Forelimb muscle (tissue), 1 donor: ENCODE measurements at regions not wholly inside any gene's neighbourhood (a gene's known extent, or its start where the extent isn't known, plus 50 kb on each side); places are given as distances from the start of the nearest gene placed in this dataset.

Experiments used
- DNase-seq: peaks from one replicate; pipeline ENCODE4 v3.0.0-alpha.2; 2013; ENCODE audit warnings: low read depth

DNA sequence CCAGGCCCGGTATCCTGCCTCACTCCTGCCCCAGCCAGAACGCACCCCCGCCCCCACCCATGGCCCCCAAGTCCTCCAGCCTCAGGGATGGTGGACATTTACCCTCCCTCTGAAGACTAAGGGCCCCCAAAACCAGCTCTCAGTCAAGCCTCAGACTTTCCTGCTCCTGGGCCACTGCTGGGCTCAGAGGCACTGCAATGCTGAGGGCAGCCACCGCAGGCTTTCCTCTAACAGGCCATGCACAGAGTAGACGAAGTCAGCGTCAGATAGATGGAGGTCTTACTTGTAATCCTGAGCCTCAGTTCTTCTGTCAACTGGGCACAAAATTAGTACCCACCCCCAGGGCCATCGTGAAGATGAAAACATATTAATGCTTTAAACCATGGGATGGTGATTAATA is 92.6 kb downstream of the TTC32 start:
- DNase-seq: no peak

DNA sequence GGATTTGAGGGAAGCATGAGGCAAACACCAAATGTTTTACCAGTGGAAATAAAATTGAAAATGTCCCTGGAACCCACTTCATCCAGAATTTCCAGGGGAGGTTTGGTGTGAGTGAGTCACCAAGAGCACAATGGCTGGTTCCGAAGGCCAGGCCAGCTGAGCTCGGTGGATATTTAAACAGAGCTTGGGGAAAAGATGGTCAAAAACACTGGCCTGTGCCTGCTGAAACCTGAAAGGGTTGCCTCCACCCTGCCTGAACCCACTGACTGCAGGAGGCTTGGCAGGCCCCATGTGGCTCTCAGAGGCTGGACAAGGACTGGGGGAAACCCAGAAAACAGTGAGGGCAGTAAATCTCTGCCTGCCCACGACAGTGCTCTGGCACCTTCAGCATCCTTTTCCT is 93.9 kb downstream of the TTC32 start:
- no peak for DNase-seq

DNA sequence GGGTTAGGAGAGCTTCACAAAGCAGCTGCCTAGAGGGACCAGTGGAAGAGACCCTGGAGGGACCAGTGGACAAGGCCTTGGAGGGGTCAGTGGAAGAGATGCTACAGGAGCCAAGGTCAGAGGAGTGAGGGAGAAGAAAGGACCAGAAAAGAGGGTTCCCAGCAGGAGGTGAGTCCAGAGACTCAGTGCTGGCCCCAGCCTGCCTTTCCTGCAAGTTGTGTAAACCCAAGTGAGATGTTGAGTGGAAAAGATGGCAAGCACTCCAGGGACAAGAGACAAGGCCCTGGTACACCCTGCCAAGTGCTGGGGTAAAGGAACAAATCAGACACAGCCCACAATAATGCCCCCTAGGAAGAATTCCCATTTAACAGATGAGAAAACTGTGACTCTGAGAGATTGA is 94.4 kb downstream of the TTC32 start:
- DNase-seq: no peak

DNA sequence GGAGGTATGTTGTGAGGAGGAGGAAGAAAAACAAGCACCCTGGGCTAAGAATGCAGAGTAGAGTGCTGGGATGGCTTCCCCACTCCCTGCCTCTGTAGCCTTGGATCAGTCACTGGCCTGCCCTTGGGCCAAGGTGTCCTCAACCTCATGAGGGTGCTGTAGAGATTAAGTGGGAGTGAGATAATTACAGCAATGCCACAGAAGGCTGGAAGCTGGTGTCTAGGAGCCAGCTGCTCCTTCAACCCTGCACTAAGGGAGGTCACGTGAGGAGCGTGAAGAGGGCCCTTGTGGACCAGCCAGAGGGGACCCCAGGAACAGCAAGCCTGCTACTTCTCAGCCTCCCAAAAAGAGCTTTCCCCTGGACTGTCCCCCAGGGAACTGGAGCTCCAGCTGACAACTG is 95.2 kb downstream of the TTC32 start:
- DNase-seq: no peak

DNA sequence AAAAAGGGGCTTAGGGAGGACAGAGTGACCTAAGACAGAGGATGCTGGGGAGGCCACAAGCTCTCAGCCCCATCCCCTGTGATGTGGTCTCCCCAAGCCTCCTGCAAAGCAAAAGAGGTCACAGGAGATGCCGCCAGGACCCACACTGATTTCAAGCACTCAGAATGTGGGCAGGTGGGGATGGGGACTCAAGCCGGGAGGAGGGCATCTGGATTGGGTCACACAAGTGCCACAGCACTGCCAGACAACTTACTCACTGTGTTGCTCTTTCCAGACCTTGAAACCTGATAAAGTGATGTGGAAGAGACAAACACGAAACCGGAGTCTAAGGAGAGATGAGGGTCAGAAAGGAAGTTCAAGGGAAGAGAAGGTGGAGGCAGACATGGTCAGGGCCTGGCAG is 95.7 kb downstream of the TTC32 start:
- DNase-seq: no peak

DNA sequence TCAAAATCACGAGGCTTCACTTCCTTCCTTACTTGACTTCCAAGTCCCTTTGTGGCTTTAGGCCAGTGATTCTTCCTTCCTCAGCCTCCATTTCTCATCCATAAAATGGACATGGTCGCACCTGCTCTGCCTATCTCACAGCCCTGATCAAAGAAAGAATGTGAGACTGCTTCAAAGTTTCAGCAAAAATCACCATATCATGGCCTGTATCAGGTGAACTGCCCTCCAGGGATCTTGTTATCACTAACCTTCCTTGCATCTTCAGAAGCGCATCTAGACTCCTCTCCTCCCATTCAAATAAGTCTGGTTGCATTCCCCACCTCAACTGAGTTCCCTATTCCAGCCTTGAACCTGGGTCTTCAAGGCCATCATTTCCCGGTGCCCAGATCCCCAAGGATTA is 96.5 kb downstream of the TTC32 start:
- DNase-seq: no peak

DNA sequence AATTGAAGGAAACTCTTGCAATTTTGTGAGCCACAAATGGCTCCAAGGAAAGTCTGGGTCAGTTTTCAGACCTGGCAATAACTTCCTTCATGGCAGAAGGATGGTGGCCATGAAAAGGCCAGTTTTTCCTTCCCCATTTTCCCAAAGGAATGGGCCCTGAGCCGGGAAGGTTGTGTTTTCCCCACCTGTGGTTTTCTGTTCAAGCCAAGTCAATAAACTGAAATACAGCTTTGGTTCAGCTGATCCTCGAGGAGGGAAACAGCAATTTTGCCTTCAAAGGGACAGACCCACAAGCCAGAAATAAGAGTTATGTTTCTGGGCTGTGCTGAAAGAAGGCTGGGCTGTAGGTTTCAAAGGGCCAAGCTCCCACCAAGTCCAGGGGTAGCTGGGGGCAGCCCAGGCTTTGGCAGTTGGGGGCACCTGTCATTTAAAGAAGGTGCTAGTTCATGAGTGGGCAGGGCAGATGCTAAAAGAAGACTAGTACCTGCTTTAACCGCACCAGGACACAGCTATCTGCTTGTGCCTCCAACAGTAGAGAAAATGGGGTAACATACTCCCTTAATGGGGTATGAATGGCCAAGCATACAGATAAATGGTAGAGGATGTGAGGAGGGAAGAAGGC is 97.0 kb downstream of the TTC32 start:
- DNase-seq: no peak

DNA sequence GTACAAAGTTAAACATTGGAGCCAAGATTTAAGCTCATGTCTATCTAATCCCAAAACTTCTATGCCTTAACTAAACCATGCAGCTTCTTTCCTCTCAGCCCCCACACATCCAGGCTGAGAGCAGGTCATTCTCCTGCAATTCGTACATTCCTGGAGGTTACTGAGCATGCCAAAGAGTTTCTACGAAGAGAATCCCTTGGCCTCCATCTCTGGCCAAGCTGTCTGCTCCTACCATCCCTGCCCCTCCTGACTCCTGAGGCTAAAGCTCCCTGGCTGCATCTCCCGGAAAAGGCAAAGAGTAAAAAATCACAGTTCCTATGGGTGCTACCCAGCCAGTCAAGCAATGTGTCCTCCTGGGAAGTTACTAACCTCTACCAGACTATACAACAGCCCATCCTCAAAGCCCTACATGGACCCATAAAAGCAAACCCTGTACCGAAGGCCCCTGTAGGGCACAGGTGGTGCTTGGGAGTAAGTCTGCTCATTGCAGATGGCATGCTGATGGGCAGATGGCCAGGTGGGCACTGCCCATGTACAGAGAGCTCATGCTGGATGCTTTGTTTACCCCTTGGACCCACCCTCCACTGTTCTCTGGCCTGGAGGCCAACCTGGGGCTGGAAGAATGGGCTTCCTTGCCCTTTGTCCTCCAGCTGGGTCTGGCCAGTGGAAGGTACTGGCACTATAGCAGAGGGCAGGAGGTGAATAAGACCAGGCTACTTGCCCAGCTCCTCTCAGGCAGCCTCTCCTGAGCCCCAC is 99.5 kb downstream of the TTC32 start:
- DNase-seq: no peak

DNA sequence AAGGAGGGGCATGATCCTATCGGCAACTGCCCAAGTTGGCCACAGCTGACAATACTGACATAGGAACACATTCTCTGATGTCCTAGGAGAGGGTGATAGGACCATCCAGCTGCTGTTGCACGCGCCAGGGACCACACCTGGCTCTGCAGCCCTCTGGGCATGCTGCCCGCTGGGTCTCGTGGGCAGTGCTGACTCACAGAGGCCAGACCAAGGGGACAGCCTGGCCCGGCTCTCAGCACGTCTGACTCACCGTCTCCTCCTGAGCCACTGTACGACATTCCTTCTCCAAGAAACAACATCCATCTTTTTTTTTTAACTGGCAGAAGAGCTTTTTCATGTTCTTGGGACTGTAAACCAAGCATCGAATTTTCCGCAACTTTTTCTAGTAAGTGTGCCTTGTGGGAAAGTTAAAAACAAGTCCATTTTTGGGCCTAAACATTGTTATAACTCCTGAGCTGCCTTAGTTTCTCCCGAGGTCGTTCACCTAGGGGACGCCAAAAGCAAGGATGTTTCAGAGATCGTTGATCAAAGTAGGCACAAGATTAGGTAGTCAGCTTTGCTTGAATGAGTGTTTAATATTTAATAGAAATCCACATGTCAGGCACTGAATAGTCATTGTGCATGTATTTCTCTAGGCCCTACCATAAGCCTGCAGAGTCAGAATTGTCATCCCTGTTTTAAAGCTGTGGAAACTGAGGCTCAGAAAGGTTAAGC is 100.3 kb downstream of the TTC32 start:
- no peak for DNase-seq

DNA sequence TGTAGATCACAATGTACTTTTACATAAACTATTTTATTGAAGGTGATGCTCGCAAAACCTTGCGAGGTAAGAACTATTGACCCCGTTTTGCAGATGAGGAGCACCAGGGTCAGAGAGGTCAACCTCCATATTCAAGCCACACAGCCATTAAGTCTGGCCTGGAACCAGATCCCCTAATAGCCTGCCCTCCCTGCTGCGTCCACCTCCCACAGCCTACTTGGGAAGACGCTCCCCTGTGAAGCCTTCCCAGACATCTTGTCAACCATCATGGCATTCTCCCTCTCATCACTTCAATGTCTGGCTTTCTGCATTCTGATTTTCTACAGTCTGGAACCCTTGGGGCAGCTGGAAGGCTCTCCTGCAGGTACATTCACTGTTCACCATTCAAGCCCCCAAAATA is 101.0 kb downstream of the TTC32 start:
- no peak for DNase-seq

DNA sequence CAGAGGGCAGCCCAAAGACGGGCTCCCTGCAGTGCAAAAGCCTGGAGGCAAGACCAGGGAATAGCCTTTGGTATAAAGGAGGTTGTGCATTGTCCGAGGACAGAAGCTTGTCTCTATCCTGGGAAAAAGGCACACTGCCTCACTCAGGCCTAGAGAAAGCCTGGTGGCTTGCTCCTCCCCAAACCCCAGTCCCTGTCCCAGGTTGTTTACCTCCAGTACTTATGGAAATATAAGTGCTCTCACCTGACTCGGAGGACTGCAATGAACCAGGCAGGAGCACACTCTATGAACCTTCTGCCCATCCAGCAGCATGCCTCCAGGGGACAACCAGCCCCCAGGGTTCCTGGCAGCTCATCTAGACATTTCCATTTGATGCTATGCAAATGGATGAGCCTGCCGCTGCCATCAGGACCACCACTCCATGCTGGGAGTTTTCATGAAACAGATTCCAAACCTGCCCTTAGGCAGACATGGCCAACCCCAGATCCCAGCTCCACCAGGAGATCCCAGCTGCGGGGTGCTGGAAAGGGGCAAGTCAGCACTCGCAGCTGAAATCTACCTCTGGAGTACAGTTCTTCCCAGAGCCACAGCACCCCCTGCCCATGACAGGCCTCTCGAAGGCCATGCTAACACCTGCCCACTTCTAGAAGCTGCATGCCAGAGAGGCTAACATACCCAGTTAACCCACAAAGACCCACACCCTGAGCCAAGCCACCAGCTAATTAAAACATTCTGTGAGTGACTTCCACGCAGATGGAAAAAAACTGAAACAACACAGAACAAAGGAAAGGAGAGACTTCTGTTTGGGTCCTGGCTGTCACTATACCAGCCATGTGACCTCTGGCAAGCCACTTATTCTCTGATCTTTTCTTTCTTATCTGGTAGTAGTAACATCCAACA is 101.7 kb downstream of the TTC32 start:
- no peak for DNase-seq

DNA sequence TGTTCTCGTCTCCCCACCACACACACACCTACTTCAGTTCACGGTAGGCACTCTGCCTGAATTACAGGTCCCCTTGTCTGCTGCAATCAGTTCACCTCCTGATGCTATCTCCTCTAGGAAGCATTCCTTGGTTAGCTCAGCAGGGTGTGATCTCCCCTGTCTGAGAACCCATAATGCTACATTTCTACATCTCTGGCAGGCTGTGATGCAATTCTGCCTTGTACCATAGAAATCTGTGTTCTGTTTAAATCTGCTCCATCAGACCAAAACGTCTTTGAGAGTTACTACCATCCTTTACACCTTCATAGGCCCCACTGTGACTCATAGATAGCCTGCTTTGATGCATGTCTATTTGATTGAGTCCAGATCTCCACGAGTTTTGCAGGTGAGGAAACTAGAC is 103.9 kb downstream of the TTC32 start:
- DNase-seq: no peak

DNA sequence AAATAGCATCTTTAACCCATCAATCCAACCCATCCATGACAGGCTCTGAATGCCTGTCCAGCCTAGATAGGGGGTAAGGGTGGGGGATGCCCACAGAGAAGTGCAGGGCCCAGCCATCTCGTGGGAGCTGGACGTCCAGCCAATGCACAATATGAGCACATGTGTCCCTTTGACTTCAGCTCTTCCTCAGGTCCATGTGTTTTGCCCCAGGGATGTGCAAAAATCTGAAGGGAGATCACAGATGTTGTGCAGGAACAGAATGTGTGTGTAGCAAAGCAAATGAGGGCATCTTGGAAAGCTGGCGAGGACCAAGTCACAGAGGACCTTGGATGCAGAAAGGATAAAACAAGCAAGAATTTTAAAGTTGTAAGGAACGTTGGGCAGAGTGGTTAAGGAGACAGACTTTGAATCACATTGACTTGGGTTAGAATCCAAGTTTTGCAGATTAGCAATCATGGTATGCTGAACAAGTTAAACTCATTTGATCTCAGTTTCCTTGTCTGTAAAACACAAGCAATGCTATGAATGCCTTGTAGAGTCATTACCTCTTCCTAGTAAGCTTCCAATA is 104.5 kb downstream of the TTC32 start:
- no peak for DNase-seq

DNA sequence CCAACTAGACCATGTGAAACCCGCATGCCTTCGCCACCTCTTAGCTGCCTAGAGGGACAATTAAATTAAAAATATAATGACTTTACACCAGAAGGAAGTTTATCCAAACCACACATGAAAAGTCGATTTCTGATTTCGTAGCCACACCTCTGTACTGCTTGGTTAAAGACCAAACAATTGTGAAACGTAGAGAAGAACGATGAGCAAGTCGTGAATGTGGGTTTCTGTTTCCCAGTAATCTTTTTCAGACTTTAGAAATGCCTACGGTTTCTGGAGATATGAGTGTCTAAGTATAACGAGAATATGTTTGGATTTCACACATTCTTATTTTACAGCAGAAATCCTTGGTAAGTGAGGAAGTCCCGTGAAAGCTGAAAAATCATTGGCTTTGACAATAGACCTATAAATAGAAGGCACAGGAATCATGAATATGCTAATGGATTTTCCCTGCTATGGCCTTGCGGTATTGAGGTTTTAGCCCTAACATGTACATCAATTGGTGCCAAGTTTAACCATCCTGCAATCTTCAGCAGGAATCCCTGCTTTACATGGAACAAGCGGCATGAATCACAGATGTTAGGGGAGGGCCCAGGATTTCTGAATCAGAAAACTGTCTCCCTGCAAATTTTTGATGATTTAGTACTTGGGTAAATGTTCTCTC is 105.6 kb downstream of the TTC32 start:
- no peak for DNase-seq

DNA sequence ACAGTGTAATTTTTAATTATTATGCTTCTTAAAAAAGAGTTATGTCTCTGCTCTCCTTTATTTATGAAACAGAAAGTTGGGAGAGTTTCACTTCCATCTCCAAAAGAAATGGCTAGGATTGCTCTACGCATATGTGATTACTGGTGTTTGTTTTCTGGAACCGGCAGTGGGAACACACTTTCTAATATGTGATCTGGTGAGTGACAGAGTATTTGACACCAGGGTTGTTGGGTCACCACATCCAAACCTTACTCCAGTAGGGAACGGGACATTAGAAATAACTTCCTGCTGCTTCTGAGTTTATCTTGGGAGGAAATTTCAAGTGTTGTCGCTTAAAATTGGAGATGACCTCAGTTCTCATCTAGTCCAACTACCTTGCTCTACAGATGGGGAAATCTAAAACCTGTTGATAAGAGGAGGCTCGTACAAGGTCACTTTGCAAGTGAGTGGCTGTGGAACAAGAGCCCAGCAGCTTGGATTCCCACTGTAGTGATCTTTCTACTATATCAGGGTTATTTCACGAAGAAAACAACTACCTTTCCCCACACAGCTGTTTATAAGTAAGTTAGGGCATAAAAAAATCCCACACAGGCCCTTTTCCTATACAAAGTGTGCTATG is 108.5 kb downstream of the TTC32 start:
- DNase-seq: no peak

DNA sequence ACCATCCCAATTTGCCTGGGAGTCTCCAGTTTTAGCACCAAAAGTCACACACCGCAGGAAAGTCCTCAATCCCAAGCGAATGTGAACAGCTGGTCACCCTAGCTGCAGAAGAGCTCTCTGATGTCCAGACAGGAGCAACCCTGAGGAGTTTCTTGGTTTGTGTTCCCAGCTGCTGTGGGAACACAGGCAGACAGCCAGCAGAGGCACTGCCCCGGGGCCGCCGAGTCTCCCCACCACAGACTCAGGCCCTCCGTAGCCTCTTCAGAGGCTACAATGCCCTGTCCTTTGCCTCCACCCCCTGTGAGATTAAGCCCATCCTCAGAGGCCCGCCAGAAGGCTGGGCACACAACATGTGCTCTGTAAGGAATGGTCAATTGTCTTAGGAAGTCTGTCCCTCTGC is 111.5 kb downstream of the TTC32 start:
- no peak for DNase-seq

DNA sequence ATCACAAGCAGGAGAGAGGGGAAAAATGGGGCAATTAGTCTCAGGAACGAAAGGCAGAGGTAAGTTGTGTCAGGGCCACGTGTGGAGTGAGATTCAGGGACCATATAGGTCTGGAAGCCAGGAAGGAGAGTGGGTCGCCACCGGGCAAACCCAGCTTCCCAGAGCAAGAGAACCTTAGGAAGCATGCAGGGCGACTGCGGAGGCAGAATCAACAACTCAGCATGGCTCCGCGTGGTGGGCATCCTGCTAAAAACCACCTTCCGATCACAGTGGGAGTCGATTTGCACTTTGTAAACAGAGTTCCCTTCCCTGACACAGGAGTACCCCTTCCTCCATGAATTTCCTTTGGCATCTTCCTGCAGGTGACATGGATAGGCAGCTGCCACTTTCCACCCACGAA is 114.6 kb downstream of the TTC32 start:
- no peak for DNase-seq

DNA sequence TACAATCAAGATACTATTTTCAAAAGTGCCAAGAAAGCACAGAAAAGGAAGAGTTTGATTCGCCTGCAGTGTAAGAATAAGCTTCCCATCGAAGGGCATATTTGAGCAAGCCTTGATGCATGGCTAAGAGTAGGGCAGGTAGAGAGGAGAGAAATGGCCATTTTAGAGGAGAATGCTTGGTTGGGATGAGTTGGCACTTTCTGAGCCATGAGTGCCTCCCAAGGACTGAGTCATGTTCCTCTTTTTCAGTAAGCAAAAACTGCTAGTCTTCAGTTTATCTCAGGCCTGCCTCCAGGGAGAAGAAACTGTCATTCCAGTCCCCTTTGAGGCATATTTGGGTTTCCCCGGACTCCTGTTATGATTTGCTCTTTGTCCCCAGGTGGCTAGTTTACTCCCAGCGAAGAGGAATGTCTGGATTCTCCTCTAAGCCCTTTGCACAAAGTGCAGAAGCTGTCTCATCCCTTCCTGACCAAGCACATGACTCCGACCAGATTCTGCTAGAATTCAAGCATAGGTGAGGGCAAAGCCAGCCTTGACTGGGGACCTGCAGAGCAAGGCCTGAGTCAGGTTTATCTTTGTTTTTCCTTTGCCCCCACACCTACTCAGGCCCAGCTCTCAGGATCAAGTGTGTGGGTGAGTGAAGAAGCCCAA is 115.2 kb downstream of the TTC32 start:
- no peak for DNase-seq

DNA sequence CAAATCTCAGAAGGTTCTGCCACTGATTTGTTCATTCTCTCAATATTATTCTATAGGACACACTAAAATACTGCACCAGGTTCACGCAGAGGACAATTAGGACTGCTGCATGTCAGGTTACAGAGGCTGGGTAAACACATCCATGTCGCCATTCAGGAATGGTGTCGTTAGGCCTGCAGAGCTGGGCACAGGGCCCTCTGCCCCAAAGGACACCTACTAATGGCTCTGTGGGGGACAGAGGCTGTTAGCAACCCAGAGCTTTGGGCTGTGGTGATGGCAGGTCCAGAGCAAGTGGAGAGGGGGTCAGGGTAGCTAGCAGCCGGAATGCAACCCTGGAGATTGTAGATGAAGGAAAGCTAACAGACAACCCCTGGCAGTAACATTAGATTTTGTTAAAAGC is 115.9 kb downstream of the TTC32 start:
- DNase-seq: no peak

DNA sequence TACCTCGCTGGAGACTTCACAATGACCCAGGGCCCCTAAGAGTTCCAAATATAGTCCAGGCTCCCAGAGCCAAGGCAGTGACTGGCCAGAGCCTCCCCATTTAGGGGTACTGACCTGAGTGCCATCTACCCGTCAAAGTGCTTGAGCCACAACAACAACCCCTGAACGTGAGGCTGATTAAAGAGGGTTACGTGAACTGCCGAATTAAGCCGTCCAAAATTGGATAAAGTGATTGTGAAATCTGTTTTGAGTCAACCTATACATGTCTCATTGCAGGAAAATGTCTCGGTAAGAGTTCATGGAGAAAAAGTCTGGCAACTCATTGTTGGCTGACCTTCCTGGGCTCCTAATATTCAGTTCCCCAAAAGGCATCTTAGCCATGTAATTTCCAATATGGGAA is 116.3 kb downstream of the TTC32 start:
- DNase-seq: no peak
